Heart right ventricle (tissue), 16 donors: ENCODE measurements at regions not wholly inside any gene's neighbourhood (a gene's known extent, or its start where the extent isn't known, plus 50 kb on each side); places are given as distances from the start of the nearest gene placed in this dataset.

ENCODE experiments used
- ATAC-seq, 8 donors: fragments of 200-7000 bp; cut with Tn5 transposase; one replicate each; pipeline ENCODE4 v1.9.1; 2020; ENCODE audit warnings: mild to moderate bottlenecking in 8 of 8, moderate library complexity in 8 of 8, moderate number of reproducible peaks in 1 of 8
- DNase-seq, 2 donors: peaks; one replicate each; pipeline ENCODE4 v3.0.0-alpha.2; 2020
- H3K27ac ChIP-seq, 10 donors: fragments of 200-600 bp; sonication (generic) in 2 of 10; one replicate each; pipeline versions ENCODE4 v1.5.0 to v1.8.0; 2020 to 2022; ENCODE audit warnings: mild to moderate bottlenecking in 3 of 10
- H3K27me3 ChIP-seq, 7 donors: fragments of 200-600 bp; one replicate each; pipeline ENCODE4 v1.8.0; 2021 to 2022; ENCODE audit warnings: mild to moderate bottlenecking in 2 of 7
- H3K36me3 ChIP-seq, 9 donors: fragments of 200-600 bp; sonication (generic) in 1 of 9; one replicate each; pipeline versions ENCODE4 v1.5.0 to v1.8.0; 2020 to 2022; ENCODE audit warnings: mild to moderate bottlenecking in 2 of 9
- H3K4me1 ChIP-seq, 9 donors: fragments of 200-600 bp; sonication (generic) in 1 of 9; one replicate each; pipeline versions ENCODE4 v1.5.0 to v1.8.0; 2020 to 2022; ENCODE audit warnings: mild to moderate bottlenecking in 4 of 9
- H3K4me3 ChIP-seq, 10 donors: fragments of 200-600 bp; sonication (generic) in 2 of 10; one replicate each; pipeline versions ENCODE4 v1.5.0 to v1.8.0; 2020 to 2022; ENCODE audit warnings: mild to moderate bottlenecking in 7 of 10, moderate library complexity in 2 of 10
- H3K9me3 ChIP-seq, 11 donors: fragments of 200-600 bp in 10 of 11; sonication (generic) in 2 of 11; one replicate each; pipeline versions ENCODE4 v1.5.0 to v1.8.0; 2013 to 2022; ENCODE audit warnings: mild to moderate bottlenecking in 2 of 11, control low read depth in 1 of 11, moderate library complexity in 1 of 11
- WGBS, 2 donors: extraction: QIAGEN DNeasy Blood & Tissue Kit; methylation state at CpG; one replicate each; pipeline ENCODE4 v1.1.7; 2013; ENCODE audit warnings: inconsistent platforms in 1 of 2; 5-methylcytosine and 5-hydroxymethylcytosine counted together
- intact Hi-C, 10 donors: fragments of 100-400 bp; cut with DNase I; formaldehyde crosslinking; loops; one replicate each; pipeline versions ENCODE4 v1.11.1 to v1.14.2; 2022
- TF ChIP-seq, protein P1 (sequence below), 9 donors: fragments of 200-600 bp; sonication (generic) in 2 of 9; IDR thresholded peaks; one replicate each; pipeline versions ENCODE4 v1.5.0 to v1.8.0; 2021 to 2022; ENCODE audit warnings: antibody characterized with exemption in 9 of 9, mild to moderate bottlenecking in 5 of 9, moderate library complexity in 1 of 9
- donor health status: Arrhythmogenic right ventricular cardiomyopathy.
- donor health status: ischemic (EF 13 %, LVEDD 7.1; RV severe dilation, severe dysfunction).
- donor health status: healthy with polysubstance abuse.
- donor health status: DM: no; HTN: yes; CAD: no.
- donor health status: DM: no; HTN: no; CAD: no.
- donor health status: ischemic (EF 25% LVEDD 6.9; RV normal size, moderate dysfunction).
- donor health status: ischemic (EF 25% LVEDD 5.7; RV mildly dilated, moderate dysfunction).
- donor health status: healthy.
- donor health status: DM: yes; HTN: yes; CAD: no.
- donor health status: Ischemic cardiomyopathy.
- donor health status: ischemic (EF 35%, LVEDD 5.7; RV mildly dilated, moderate dysfunction).
- donor health status: nonischemic (EF 11% LVEDD 7.7; RV severe dilation, severe dysfunction).
- donor health status: DM: yes; HTN: yes; CAD: no.
- donor health status: PGD.
- donor health status: ischemic (EF 29% LVEDD 5.4; RV normal size, mild dysfunction).
- donor health status: nonischemic (EF 23%, LVEDD 6.1; RV moderate dilation, normal function).

- ATAC-seq: no peak
- TF ChIP-seq, protein P1, sequence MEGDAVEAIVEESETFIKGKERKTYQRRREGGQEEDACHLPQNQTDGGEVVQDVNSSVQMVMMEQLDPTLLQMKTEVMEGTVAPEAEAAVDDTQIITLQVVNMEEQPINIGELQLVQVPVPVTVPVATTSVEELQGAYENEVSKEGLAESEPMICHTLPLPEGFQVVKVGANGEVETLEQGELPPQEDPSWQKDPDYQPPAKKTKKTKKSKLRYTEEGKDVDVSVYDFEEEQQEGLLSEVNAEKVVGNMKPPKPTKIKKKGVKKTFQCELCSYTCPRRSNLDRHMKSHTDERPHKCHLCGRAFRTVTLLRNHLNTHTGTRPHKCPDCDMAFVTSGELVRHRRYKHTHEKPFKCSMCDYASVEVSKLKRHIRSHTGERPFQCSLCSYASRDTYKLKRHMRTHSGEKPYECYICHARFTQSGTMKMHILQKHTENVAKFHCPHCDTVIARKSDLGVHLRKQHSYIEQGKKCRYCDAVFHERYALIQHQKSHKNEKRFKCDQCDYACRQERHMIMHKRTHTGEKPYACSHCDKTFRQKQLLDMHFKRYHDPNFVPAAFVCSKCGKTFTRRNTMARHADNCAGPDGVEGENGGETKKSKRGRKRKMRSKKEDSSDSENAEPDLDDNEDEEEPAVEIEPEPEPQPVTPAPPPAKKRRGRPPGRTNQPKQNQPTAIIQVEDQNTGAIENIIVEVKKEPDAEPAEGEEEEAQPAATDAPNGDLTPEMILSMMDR (IDR thresholded peaks at IDR 0.05): no peak
- intact Hi-C loops: no loop called here
These were observed 104.4 kb upstream of the IQSEC1 start for GRCh38 chr3:13177641-13178040.

GRCh38 chr3:13177236-13177635 lies 104.0 kb upstream of the IQSEC1 start:
- 82 to 89% methylated on average over 2 of the region's 2 CpGs for WGBS, 2 donors
- DNase-seq (no peak), ATAC-seq (no peak)
- intact Hi-C loops: no loop called here
- Histone ChIP-seq H3K9me3 (peaks cover 0 to 33% (median 12%) of the 10 kb centered on the region in 11 donors), H3K27ac (no peak overlapping the region), H3K4me1 (no peaks in the 10 kb centered on the region), H3K27me3 (peaks cover 0 to 7% (median 0%) of the 10 kb centered on the region in 7 donors), H3K36me3 (no peaks in the 10 kb centered on the region), H3K4me3 (no peak overlapping the region)
- TF ChIP-seq, protein P1 (IDR thresholded peaks at IDR 0.05): no peak

More at GRCh38 chr3:13177641-13178040, 104.4 kb upstream of the IQSEC1 start:
- no peak overlapping the region for H3K4me3 ChIP-seq
- H3K36me3 ChIP-seq: no peaks in the 10 kb centered on the region
- peaks cover 0 to 33% (median 12%) of the 10 kb centered on the region in 11 donors for H3K9me3 ChIP-seq
- H3K27ac ChIP-seq: no peak overlapping the region
- no peak for DNase-seq
- 78 to 82% methylated on average over 4 of the region's 4 CpGs for WGBS, 2 donors
- H3K27me3 ChIP-seq: peaks cover 0 to 7% (median 0%) of the 10 kb centered on the region in 7 donors
- no peaks in the 10 kb centered on the region for H3K4me1 ChIP-seq

DNA sequence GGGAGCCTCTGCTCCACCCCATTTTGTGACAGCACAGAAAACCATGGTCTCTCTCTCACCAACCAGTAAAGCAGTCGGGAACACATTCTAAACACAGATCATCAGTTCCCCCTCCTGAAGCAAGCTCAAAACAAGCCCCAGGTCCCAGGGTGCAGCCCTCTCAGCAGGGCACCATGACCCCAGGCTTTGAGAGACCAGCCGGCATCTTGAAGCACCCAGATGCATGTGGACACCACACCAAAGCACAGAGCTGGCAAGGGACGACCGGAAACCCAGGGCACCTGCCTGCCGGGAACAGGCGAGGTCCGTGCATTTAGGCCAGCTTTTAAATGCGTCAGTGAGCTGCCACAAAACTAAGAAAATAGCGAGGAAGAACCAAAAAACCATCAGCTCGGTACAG lies 103.2 kb upstream of the IQSEC1 start:
- peaks cover 0 to 33% (median 12%) of the 10 kb centered on the region in 11 donors for H3K9me3 ChIP-seq
- 91% methylated on average over 10 of the region's 10 CpGs for WGBS, 2 donors
- H3K27me3 ChIP-seq: peaks cover 0 to 7% (median 0%) of the 10 kb centered on the region in 7 donors
- H3K4me1 ChIP-seq: no peaks in the 10 kb centered on the region
- DNase-seq (no peak), ATAC-seq (no peak)
- no peaks in the 10 kb centered on the region for H3K36me3 ChIP-seq
- intact Hi-C loops: no loop called here
- no peak overlapping the region for H3K27ac ChIP-seq
- TF ChIP-seq, protein P1 (IDR thresholded peaks at IDR 0.05): no peak
- H3K4me3 ChIP-seq: no peak overlapping the region

DNA sequence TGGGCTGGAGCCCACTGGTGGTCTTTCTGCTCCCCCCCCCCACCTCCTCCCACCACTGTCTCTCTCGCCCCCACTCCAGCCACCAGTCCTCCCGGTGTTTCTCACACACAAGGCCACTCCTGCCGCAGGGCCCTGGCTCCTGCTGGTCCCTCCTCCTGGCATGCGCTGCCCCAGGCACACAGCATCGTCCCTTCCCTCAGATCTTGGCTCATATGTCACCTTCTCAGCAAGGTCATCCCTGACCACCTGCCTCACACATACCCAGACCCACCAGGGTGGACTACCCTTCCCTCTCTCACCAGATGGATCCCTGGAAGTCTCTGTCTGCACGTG lies 101.5 kb upstream of the IQSEC1 start:
- DNase-seq (no peak), ATAC-seq (no peak)
- intact Hi-C loops: no loop called here
- no peak overlapping the region for H3K27ac ChIP-seq
- H3K27me3 ChIP-seq: peaks cover 0 to 7% (median 0%) of the 10 kb centered on the region in 7 donors
- TF ChIP-seq, protein P1 (IDR thresholded peaks at IDR 0.05): no peak
- peaks cover 0 to 20% (median 11%) of the 10 kb centered on the region in 11 donors for H3K9me3 ChIP-seq
- no peak overlapping the region for H3K4me3 ChIP-seq
- H3K36me3 ChIP-seq: no peaks in the 10 kb centered on the region
- WGBS, 2 donors: 79 to 86% methylated on average over 6 of the region's 6 CpGs
- no peaks in the 10 kb centered on the region for H3K4me1 ChIP-seq
